Activated T-helper 17 cell treated with anti-CD3 and anti-CD28 coated beads, Interleukin-2, amount 50 U/mL, for 72 hours (primary cell): ENCODE measurements at regions not wholly inside any gene's neighbourhood (a gene's known extent, or its start where the extent isn't known, plus 50 kb on each side); places are given as distances from the start of the nearest gene placed in this dataset.

ENCODE experiments used
- ATAC-seq: fragments of 150-1000 bp; cut with Tn5 transposase; replicated peaks from 2 replicates; pipeline ENCODE4 v1.10.0; 2021; ENCODE audit warnings: mild to moderate bottlenecking, moderate library complexity
- H3K27ac Mint-ChIP-seq: one replicate; pipeline ENCODE4 v1.8.0; 2022; ENCODE audit warnings: mixed read lengths
- H3K27me3 Mint-ChIP-seq: one replicate; pipeline ENCODE4 v1.8.0; 2022; ENCODE audit warnings: mixed read lengths
- H3K36me3 Mint-ChIP-seq: one replicate; pipeline ENCODE4 v1.8.0; 2022; ENCODE audit warnings: low read depth, mild to moderate bottlenecking, mixed read lengths
- H3K4me1 Mint-ChIP-seq: one replicate; pipeline ENCODE4 v1.8.0; 2022; ENCODE audit warnings: mixed read lengths
- H3K4me3 Mint-ChIP-seq: one replicate; pipeline ENCODE4 v1.8.0; 2022; ENCODE audit warnings: mild to moderate bottlenecking, mixed read lengths
- H3K9me3 Mint-ChIP-seq: one replicate; pipeline ENCODE4 v1.8.0; 2022; ENCODE audit warnings: mixed read lengths

GRCh38 chr15:26433060-26433459 is 339.8 kb downstream of the GABRB3 start:
- H3K27me3 Mint-ChIP-seq, result no peaks in the 10 kb centered on the region
- no peak overlapping the region for H3K4me3 Mint-ChIP-seq
- peaks cover 5% of the 10 kb centered on the region for H3K9me3 Mint-ChIP-seq
- no peak overlapping the region for H3K27ac Mint-ChIP-seq
- no peak for ATAC-seq
- H3K4me1 Mint-ChIP-seq, result no peaks in the 10 kb centered on the region
- no peaks in the 10 kb centered on the region for H3K36me3 Mint-ChIP-seq

GRCh38 chr15:26421065-26421464 is 351.8 kb downstream of the GABRB3 start:
- no peak for ATAC-seq
- Mint-ChIP-seq H3K36me3 (no peaks in the 10 kb centered on the region), H3K27me3 (no peaks in the 10 kb centered on the region), H3K27ac (no peak overlapping the region), H3K4me1 (no peaks in the 10 kb centered on the region), H3K4me3 (no peak overlapping the region), H3K9me3 (peaks cover 10% of the 10 kb centered on the region)

GRCh38 chr15:26395624-26396023 is 377.2 kb downstream of the GABRB3 start:
- no peak overlapping the region for H3K27ac Mint-ChIP-seq

GRCh38 chr15:26394801-26395200 is 378.1 kb downstream of the GABRB3 start:
- Mint-ChIP-seq H3K9me3 (peaks cover 4% of the 10 kb centered on the region), H3K4me3 (no peak overlapping the region), H3K27ac (no peak overlapping the region), H3K27me3 (no peaks in the 10 kb centered on the region), H3K36me3 (no peaks in the 10 kb centered on the region), H3K4me1 (no peaks in the 10 kb centered on the region)
- no peak for ATAC-seq

More at GRCh38 chr15:26395624-26396023, 377.2 kb downstream of the GABRB3 start:
- no peak for ATAC-seq
- Mint-ChIP-seq H3K4me1 (no peaks in the 10 kb centered on the region), H3K27me3 (no peaks in the 10 kb centered on the region), H3K4me3 (no peak overlapping the region), H3K9me3 (peaks cover 4% of the 10 kb centered on the region), H3K36me3 (no peaks in the 10 kb centered on the region)

- no peak overlapping the region for H3K27ac Mint-ChIP-seq
- H3K9me3 Mint-ChIP-seq, result peaks cover 4% of the 10 kb centered on the region
- no peaks in the 10 kb centered on the region for H3K36me3 Mint-ChIP-seq
- no peak overlapping the region for H3K4me3 Mint-ChIP-seq
- no peak for ATAC-seq
- H3K27me3 Mint-ChIP-seq, result no peaks in the 10 kb centered on the region
- no peaks in the 10 kb centered on the region for H3K4me1 Mint-ChIP-seq
These were observed 379.9 kb downstream of the GABRB3 start for GRCh38 chr15:26392956-26393355.

- no peaks in the 10 kb centered on the region for H3K4me1 Mint-ChIP-seq
- ATAC-seq, result no peak
- no peaks in the 10 kb centered on the region for H3K36me3 Mint-ChIP-seq
- peaks cover 9% of the 10 kb centered on the region for H3K9me3 Mint-ChIP-seq
- no peaks in the 10 kb centered on the region for H3K27me3 Mint-ChIP-seq
- no peak overlapping the region for H3K27ac Mint-ChIP-seq
- H3K4me3 Mint-ChIP-seq, result no peak overlapping the region
These were observed 381.2 kb downstream of the GABRB3 start for GRCh38 chr15:26391567-26392194.

- no peak overlapping the region for H3K27ac Mint-ChIP-seq
These were observed 390.3 kb downstream of the GABRB3 start for GRCh38 chr15:26382444-26383072.

GRCh38 chr15:26378304-26378703 is 394.6 kb downstream of the GABRB3 start:
- no peak for ATAC-seq
- H3K4me3 Mint-ChIP-seq, result no peak overlapping the region
- H3K27me3 Mint-ChIP-seq, result no peaks in the 10 kb centered on the region
- no peak overlapping the region for H3K27ac Mint-ChIP-seq
- H3K4me1 Mint-ChIP-seq, result no peaks in the 10 kb centered on the region
- peaks cover 27% of the 10 kb centered on the region for H3K9me3 Mint-ChIP-seq
- H3K36me3 Mint-ChIP-seq, result no peaks in the 10 kb centered on the region

More at GRCh38 chr15:26382444-26383072, 390.3 kb downstream of the GABRB3 start:
- H3K4me3 Mint-ChIP-seq, result no peak overlapping the region
- H3K4me1 Mint-ChIP-seq, result no peaks in the 10 kb centered on the region
- H3K27me3 Mint-ChIP-seq, result no peaks in the 10 kb centered on the region
- no peak for ATAC-seq
- H3K9me3 Mint-ChIP-seq, result peaks cover 18% of the 10 kb centered on the region
- H3K36me3 Mint-ChIP-seq, result no peaks in the 10 kb centered on the region

GRCh38 chr15:26376243-26376642 is 396.6 kb downstream of the GABRB3 start:
- Mint-ChIP-seq H3K27me3 (no peaks in the 10 kb centered on the region), H3K9me3 (peaks cover 33% of the 10 kb centered on the region), H3K4me1 (no peaks in the 10 kb centered on the region), H3K27ac (no peak overlapping the region), H3K36me3 (no peaks in the 10 kb centered on the region), H3K4me3 (no peak overlapping the region)
- ATAC-seq, result no peak

- Mint-ChIP-seq H3K4me3 (no peak overlapping the region), H3K27ac (no peak overlapping the region), H3K27me3 (no peaks in the 10 kb centered on the region), H3K4me1 (no peaks in the 10 kb centered on the region), H3K9me3 (peaks cover 40% of the 10 kb centered on the region), H3K36me3 (no peaks in the 10 kb centered on the region)
- ATAC-seq, result no peak
These were observed 398.1 kb downstream of the GABRB3 start for GRCh38 chr15:26374806-26375205.

- Mint-ChIP-seq H3K36me3 (no peaks in the 10 kb centered on the region), H3K27me3 (no peaks in the 10 kb centered on the region), H3K27ac (no peak overlapping the region)
These were observed 400.2 kb downstream of the GABRB3 start for GRCh38 chr15:26372706-26373105.

GRCh38 chr15:26365077-26365476 is 407.8 kb downstream of the GABRB3 start:
- Mint-ChIP-seq H3K4me1 (no peaks in the 10 kb centered on the region), H3K4me3 (no peak overlapping the region), H3K36me3 (no peaks in the 10 kb centered on the region), H3K27ac (no peak overlapping the region), H3K9me3 (peaks cover 13% of the 10 kb centered on the region), H3K27me3 (no peaks in the 10 kb centered on the region)
- no peak for ATAC-seq

More at GRCh38 chr15:26372706-26373105, 400.2 kb downstream of the GABRB3 start:
- ATAC-seq, result no peak
- H3K9me3 Mint-ChIP-seq, result peaks cover 29% of the 10 kb centered on the region
- H3K4me1 Mint-ChIP-seq, result no peaks in the 10 kb centered on the region
- no peak overlapping the region for H3K4me3 Mint-ChIP-seq

- H3K9me3 Mint-ChIP-seq, result peaks cover 4% of the 10 kb centered on the region
- ATAC-seq, result no peak
- H3K27ac Mint-ChIP-seq, result no peak overlapping the region
- H3K4me1 Mint-ChIP-seq, result no peaks in the 10 kb centered on the region
- no peaks in the 10 kb centered on the region for H3K27me3 Mint-ChIP-seq
- no peak overlapping the region for H3K4me3 Mint-ChIP-seq
- H3K36me3 Mint-ChIP-seq, result no peaks in the 10 kb centered on the region
These were observed 413.0 kb downstream of the GABRB3 start for GRCh38 chr15:26359855-26360254.

GRCh38 chr15:26358708-26359107 is 414.2 kb downstream of the GABRB3 start:
- Mint-ChIP-seq H3K27me3 (no peaks in the 10 kb centered on the region), H3K27ac (no peak overlapping the region), H3K9me3 (peaks cover 3% of the 10 kb centered on the region), H3K36me3 (no peaks in the 10 kb centered on the region), H3K4me1 (no peaks in the 10 kb centered on the region), H3K4me3 (no peak overlapping the region)
- no peak for ATAC-seq

GRCh38 chr15:26357653-26358052 is 415.2 kb downstream of the GABRB3 start:
- Mint-ChIP-seq H3K27me3 (no peaks in the 10 kb centered on the region), H3K27ac (no peak overlapping the region)
- ATAC-seq, result no peak

More at GRCh38 chr15:26357653-26358052, 415.2 kb downstream of the GABRB3 start:
- H3K9me3 Mint-ChIP-seq, result no peaks in the 10 kb centered on the region
- no peaks in the 10 kb centered on the region for H3K36me3 Mint-ChIP-seq
- no peaks in the 10 kb centered on the region for H3K4me1 Mint-ChIP-seq
- H3K4me3 Mint-ChIP-seq, result no peak overlapping the region
